B cell (primary cell): ENCODE measurements at regions not wholly inside any gene's neighbourhood (a gene's known extent, or its start where the extent isn't known, plus 50 kb on each side); places are given as distances from the start of the nearest gene placed in this dataset.

Source experiments
- ATAC-seq: fragments of 200-7000 bp; cut with Tn5 transposase; one replicate; pipeline ENCODE4 v1.10.0; 2021; ENCODE audit warnings: low read depth, mild to moderate bottlenecking, moderate number of reproducible peaks, moderate library complexity
- CTCF ChIA-PET: fragments of 350-600 bp; sonication (Branson Sonifier 250); formaldehyde crosslinking; loops from one replicate; lab custom pipeline; 2021; ENCODE audit warnings: antibody characterized with exemption, inconsistent platforms; lab: Charles Lee
- POLR2A ChIA-PET: fragments of 350-600 bp; sonication (Branson Sonifier 250); formaldehyde crosslinking; loops from one replicate; lab custom pipeline; 2021; ENCODE audit warnings: antibody characterized with exemption; lab: Charles Lee
- DNase-seq: peaks from one replicate; pipeline ENCODE4 v3.0.0; 2013
- H2AFZ ChIP-seq: 2 replicates; pipeline ENCODE4 v1.6.1; 2012; ENCODE audit warnings: mild to moderate bottlenecking, low read depth, low read length; ENCODE audit not compliant: insufficient read depth, poor library complexity, severe bottlenecking
- H3K27ac ChIP-seq, 2 donors: 1 replicate in 1 of 2; 2 replicates in 1 of 2; pipeline ENCODE4 v1.5.1; 2012 to 2013; ENCODE audit warnings: low read length in 2 of 2, mild to moderate bottlenecking in 2 of 2, moderate library complexity in 1 of 2
- H3K27me3 ChIP-seq, 4 experiments: fragments of 200-600 bp in 1 of 4; sonication (generic) in 1 of 4; replicated peaks in 1 of 4; 1 replicate in 2 of 4; 2 replicates in 2 of 4; pipeline versions ENCODE4 v1.6.1 to v1.7.0; 2013 to 2016; ENCODE audit warnings: low read length in 3 of 4, mild to moderate bottlenecking in 2 of 4, mixed read lengths in 1 of 4, moderate library complexity in 1 of 4; ENCODE audit not compliant: insufficient read depth in 4 of 4, control insufficient read depth in 3 of 4; ENCODE audit errors: control extremely low read depth in 1 of 4
- H3K36me3 ChIP-seq, 2 experiments: replicated peaks in 1 of 2; 1 replicate in 1 of 2; 2 replicates in 1 of 2; pipeline versions ENCODE4 v1.6.1 to v1.7.1; 2013; ENCODE audit warnings: low read length in 1 of 2; ENCODE audit not compliant: insufficient read depth in 2 of 2, control insufficient read depth in 1 of 2; ENCODE audit errors: control extremely low read depth in 1 of 2, extremely low read depth in 1 of 2
- H3K4me1 ChIP-seq, 2 donors: fragments of 200-600 bp in 1 of 2; sonication (generic) in 1 of 2; 1 replicate in 1 of 2; 2 replicates in 1 of 2; pipeline versions ENCODE4 v1.5.1 to v1.6.1; 2013 to 2017; ENCODE audit warnings: low read length in 2 of 2; ENCODE audit not compliant: control insufficient read depth in 2 of 2, insufficient read depth in 2 of 2
- H3K4me2 ChIP-seq: replicated peaks from 2 replicates; pipeline ENCODE3; 2012; ENCODE audit warnings: mild to moderate bottlenecking, low read depth, low read length; ENCODE audit not compliant: poor library complexity, severe bottlenecking
- H3K4me3 ChIP-seq, 5 experiments: fragments of 200-600 bp in 1 of 5; sonication (generic) in 1 of 5; 1 replicate in 3 of 5; 2 replicates in 2 of 5; pipeline versions ENCODE4 v1.5.1 to v1.7.0; 2011 to 2016; ENCODE audit warnings: low read length in 4 of 5, mild to moderate bottlenecking in 4 of 5, low read depth in 2 of 5, control low read depth in 1 of 5, moderate library complexity in 1 of 5; ENCODE audit not compliant: insufficient read depth in 1 of 5; ENCODE audit errors: control extremely low read depth in 1 of 5, extremely low read depth in 1 of 5
- H3K79me2 ChIP-seq: fragments of 200-600 bp; sonication (generic); one replicate; pipeline ENCODE4 v1.6.0; 2016; ENCODE audit warnings: low read length; ENCODE audit not compliant: control insufficient read depth, insufficient read depth
- H3K9ac ChIP-seq: fragments of 200-600 bp; sonication (generic); 2 replicates; pipeline ENCODE4 v1.6.1; 2017; ENCODE audit warnings: mild to moderate bottlenecking, low read length, moderate library complexity
- H3K9me3 ChIP-seq, 3 donors: one replicate each; pipeline versions ENCODE4 v1.6.1 to v1.7.1; 2013; ENCODE audit warnings: low read length in 2 of 3; ENCODE audit not compliant: control insufficient read depth in 2 of 3, insufficient read depth in 1 of 3; ENCODE audit errors: control extremely low read depth in 1 of 3
- H4K20me1 ChIP-seq: 2 replicates; pipeline ENCODE4 v1.6.0; 2012; ENCODE audit warnings: mild to moderate bottlenecking, low read length; ENCODE audit not compliant: insufficient read depth, control insufficient read depth, poor library complexity, severe bottlenecking
- H3K27ac Mint-ChIP-seq: one replicate; pipeline ENCODE4 v1.8.0; 2021; ENCODE audit warnings: mixed read lengths
- H3K27me3 Mint-ChIP-seq: one replicate; pipeline ENCODE4 v1.8.0; 2021; ENCODE audit warnings: mixed read lengths
- H3K4me1 Mint-ChIP-seq: one replicate; pipeline ENCODE4 v1.8.0; 2021; ENCODE audit warnings: mixed read lengths
- H3K4me3 Mint-ChIP-seq: one replicate; pipeline ENCODE4 v1.8.0; 2021; ENCODE audit warnings: mixed read lengths
- H3K9me3 Mint-ChIP-seq: one replicate; pipeline ENCODE4 v1.8.0; 2022; ENCODE audit warnings: mixed read lengths; ENCODE audit not compliant: insufficient read depth
- EZH2 ChIP-seq: IDR thresholded peaks from 2 replicates; pipeline ENCODE4 v1.6.1; 2012; ENCODE audit warnings: borderline replicate concordance, low read depth, mild to moderate bottlenecking, moderate library complexity, low read length; ENCODE audit not compliant: insufficient read depth, poor library complexity, severe bottlenecking
- WGBS: methylation state at CpG from one replicate; pipeline ENCODE4 v1.1.5; 2013; ENCODE audit warnings: missing lambda C conversion rate; ENCODE audit not compliant: insufficient coverage; 5-methylcytosine and 5-hydroxymethylcytosine counted together
- intact Hi-C: fragments of 100-400 bp; cut with micrococcal nuclease; formaldehyde crosslinking; loops from one replicate; pipeline ENCODE4 v1.10.0; 2022
- TF ChIP-seq, protein P1 (sequence below): fragments of 200-600 bp; IDR thresholded peaks from one replicate; pipeline ENCODE4 v1.8.0; 2022; ENCODE audit warnings: antibody characterized with exemption, mild to moderate bottlenecking

DNA sequence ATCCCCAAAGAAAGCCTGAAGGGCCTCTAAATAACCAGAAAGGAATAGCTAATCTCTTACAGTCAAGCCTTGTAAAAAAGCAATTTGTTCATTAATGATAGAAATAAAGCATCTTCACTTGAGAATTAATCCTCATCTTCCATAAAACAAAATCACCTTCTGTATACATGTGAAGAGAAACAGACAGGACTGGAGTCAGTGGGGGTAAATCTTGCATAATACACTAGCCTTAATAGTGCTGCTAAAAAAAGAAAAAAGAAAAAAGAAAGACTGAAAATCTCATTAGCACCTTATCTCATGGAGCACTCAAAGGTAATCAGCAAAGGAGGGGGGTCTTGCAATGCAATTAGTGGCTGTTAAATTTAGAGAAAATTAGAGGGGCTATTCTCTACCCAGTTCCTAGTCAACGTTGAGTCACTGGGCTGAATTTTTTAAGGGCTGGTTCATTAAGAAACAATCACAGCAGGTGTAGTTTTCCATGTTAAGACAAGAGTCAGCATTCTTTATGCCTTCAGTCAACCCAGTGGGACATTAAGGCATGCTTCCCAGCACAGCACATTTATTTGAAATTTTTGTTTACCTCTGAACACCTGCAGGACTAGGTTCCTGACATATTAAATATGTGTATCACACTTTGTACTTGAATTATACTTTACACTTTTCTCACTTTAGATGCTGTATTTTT lies 1455.7 kb upstream of the CELF2 start:
- Histone ChIP-seq H3K4me1 (no peaks in the 10 kb centered on the region), H3K9me3 (no peaks in the 10 kb centered on the region), H3K79me2 (no peaks in the 10 kb centered on the region), H3K27me3 (no peaks in the 10 kb centered on the region), H2AFZ (no peak overlapping the region), H3K4me3 (no peak overlapping the region), H3K9ac (no peak overlapping the region), H3K27ac (no peak overlapping the region), H4K20me1 (no peaks in the 10 kb centered on the region), H3K36me3 (no peaks in the 10 kb centered on the region), H3K4me2 (no peak overlapping the region)
- Mint-ChIP-seq H3K4me1 (no peaks in the 10 kb centered on the region), H3K27me3 (no peaks in the 10 kb centered on the region), H3K27ac (no peak overlapping the region), H3K4me3 (no peak overlapping the region), H3K9me3 (no peaks in the 10 kb centered on the region)
- TF ChIP-seq EZH2: no peak
- TF ChIP-seq, protein P1, sequence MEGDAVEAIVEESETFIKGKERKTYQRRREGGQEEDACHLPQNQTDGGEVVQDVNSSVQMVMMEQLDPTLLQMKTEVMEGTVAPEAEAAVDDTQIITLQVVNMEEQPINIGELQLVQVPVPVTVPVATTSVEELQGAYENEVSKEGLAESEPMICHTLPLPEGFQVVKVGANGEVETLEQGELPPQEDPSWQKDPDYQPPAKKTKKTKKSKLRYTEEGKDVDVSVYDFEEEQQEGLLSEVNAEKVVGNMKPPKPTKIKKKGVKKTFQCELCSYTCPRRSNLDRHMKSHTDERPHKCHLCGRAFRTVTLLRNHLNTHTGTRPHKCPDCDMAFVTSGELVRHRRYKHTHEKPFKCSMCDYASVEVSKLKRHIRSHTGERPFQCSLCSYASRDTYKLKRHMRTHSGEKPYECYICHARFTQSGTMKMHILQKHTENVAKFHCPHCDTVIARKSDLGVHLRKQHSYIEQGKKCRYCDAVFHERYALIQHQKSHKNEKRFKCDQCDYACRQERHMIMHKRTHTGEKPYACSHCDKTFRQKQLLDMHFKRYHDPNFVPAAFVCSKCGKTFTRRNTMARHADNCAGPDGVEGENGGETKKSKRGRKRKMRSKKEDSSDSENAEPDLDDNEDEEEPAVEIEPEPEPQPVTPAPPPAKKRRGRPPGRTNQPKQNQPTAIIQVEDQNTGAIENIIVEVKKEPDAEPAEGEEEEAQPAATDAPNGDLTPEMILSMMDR: no peak
- ChIA-PET CTCF (no interaction called here), POLR2A (no interaction called here)
- no peak for DNase-seq
- ATAC-seq: no peak
- intact Hi-C loops: no loop called here
- 60% methylated on average over 1 of the region's 1 CpG for WGBS

DNA sequence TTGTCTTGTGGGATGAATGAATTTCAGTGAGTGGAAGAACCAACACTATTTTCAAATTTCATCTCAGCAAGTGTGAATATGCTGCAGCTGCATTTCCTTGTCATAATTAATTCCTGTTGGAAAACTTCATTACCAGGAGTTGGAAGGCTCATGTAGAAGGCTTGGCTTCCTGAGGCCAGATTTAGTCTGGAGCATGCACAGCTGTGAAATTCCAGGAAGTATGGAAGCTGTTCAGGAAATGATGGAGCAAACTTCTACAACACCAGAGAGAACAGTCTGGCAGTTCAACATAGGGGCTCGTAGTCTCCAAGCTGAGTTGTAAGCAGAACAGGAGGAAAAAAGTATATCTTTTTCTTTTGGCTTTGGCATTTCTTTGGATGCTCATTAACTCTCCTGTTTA lies 1439.9 kb upstream of the CELF2 start:
- DNase-seq (no peak), ATAC-seq (no peak)
- H3K27ac Mint-ChIP-seq: no peak overlapping the region
- H3K9me3 Mint-ChIP-seq: no peaks in the 10 kb centered on the region
- Histone ChIP-seq H2AFZ (no peak overlapping the region), H3K27ac (no peak overlapping the region), H3K79me2 (no peaks in the 10 kb centered on the region), H3K9me3 (no peaks in the 10 kb centered on the region), H3K9ac (no peak overlapping the region), H3K36me3 (no peaks in the 10 kb centered on the region), H3K4me1 (no peaks in the 10 kb centered on the region), H4K20me1 (no peaks in the 10 kb centered on the region), H3K27me3 (no peaks in the 10 kb centered on the region), H3K4me3 (no peak overlapping the region), H3K4me2 (no peak overlapping the region)
- no peak overlapping the region for H3K4me3 Mint-ChIP-seq
- H3K4me1 Mint-ChIP-seq: no peaks in the 10 kb centered on the region
- intact Hi-C loops: no loop called here
- POLR2A ChIA-PET: no interaction called here
- WGBS: no CpG with 5 or more reads among the region's 1 CpG
- H3K27me3 Mint-ChIP-seq: no peaks in the 10 kb centered on the region
- CTCF ChIA-PET: no interaction called here
- TF ChIP-seq, protein P1: no peak
- TF ChIP-seq EZH2: no peak
